Keratinocyte (primary cell): ENCODE measurements at regions not wholly inside any gene's neighbourhood (a gene's known extent, or its start where the extent isn't known, plus 50 kb on each side); places are given as distances from the start of the nearest gene placed in this dataset.

Experiments
- EZH2 ChIP-seq: IDR thresholded peaks from one replicate; pipeline ENCODE4 v1.6.1; 2012; ENCODE audit warnings: inconsistent platforms, mild to moderate bottlenecking, low read length, moderate library complexity
- TF ChIP-seq, protein P1 (sequence below), 3 experiments: IDR thresholded peaks in 1 of 3; conservative IDR thresholded peaks in 1 of 3; optimal IDR thresholded peaks in 1 of 3; 2 replicates in 2 of 3; 3 replicates in 1 of 3; pipeline versions ENCODE3 to v1.5.1; 2011; ENCODE audit warnings: low read length in 3 of 3, mild to moderate bottlenecking in 3 of 3, moderate library complexity in 2 of 3, control low read depth in 1 of 3, inconsistent platforms in 1 of 3; ENCODE audit not compliant: insufficient read depth in 2 of 3; ENCODE audit errors: extremely low read depth in 1 of 3

DNA sequence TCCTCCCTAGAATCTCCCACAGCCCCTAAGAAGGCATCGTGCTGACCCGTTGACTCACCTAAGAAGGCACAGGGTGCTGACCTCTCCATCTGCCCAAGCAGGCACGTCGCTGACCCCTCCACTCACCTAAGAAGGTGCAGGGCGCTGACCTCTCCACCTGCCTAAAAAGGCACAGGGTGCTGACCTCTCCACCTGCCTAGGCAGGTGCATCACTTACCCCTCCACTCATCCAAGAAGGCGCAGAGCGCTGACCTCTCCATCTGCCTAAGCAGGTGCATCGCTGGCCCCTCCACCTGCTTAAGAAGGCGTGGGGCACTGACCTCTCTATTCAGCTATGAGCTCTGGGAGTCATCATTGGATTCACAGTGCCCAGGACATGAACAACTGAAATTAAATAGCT is 54.4 kb upstream of the FCN1 start:
- TF ChIP-seq, protein P1, sequence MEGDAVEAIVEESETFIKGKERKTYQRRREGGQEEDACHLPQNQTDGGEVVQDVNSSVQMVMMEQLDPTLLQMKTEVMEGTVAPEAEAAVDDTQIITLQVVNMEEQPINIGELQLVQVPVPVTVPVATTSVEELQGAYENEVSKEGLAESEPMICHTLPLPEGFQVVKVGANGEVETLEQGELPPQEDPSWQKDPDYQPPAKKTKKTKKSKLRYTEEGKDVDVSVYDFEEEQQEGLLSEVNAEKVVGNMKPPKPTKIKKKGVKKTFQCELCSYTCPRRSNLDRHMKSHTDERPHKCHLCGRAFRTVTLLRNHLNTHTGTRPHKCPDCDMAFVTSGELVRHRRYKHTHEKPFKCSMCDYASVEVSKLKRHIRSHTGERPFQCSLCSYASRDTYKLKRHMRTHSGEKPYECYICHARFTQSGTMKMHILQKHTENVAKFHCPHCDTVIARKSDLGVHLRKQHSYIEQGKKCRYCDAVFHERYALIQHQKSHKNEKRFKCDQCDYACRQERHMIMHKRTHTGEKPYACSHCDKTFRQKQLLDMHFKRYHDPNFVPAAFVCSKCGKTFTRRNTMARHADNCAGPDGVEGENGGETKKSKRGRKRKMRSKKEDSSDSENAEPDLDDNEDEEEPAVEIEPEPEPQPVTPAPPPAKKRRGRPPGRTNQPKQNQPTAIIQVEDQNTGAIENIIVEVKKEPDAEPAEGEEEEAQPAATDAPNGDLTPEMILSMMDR (optimal IDR thresholded peaks at IDR 0.05 in 1 of 3, IDR thresholded peaks at IDR 0.05 in 1 of 3, conservative IDR thresholded peaks at IDR 0.05 in 1 of 3; ENCODE audit: extremely low read depth in 1 of 3, insufficient read depth in 2 of 3, low read length in 3 of 3) = no peak
- TF ChIP-seq EZH2 = no peak
